ENCODE measurements at regions not wholly inside any gene's neighbourhood (a gene's known extent, or its start where the extent isn't known, plus 50 kb on each side); places are given as distances from the start of the nearest gene placed in this dataset.

DNA sequence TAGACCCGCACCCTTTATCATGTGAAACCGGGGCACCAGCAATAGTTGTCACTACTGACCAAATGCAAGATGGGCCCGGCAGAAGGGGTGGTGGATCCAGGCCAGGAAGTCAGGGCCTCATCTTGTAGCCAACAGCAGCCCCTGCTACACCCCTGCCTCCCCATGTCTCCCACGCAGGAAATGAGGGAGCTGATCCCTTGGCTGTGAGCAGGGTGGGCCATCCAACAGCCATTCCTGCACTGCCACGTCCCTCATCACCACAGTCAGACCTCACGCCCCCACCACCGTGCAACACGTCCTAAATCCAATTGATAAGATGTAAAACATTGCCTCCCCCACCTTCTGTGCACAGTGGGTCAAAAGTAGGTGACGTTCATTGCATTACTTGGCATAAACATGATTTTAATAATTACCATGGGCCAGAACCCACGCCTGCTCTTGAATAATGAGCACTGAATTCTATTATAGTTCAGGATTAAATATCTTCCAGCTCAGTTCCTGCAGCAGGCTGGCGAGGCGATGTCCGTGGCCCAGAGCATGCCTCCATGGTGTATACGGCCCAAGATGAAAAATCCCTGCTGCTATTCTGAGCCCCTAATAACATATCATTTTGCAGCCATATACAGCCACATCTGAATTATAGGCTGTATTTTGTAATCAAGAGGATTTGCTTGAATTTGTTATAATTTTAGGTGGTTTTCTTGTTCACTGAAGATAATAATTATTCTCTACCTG is 1373.8 kb downstream of the BRD1 start:
- Histone ChIP-seq H3K36me3 (replicated peaks in 1 of 2; ENCODE audit: control extremely low read depth in 1 of 2, control insufficient read depth in 1 of 2, extremely low read depth in 1 of 2, insufficient read depth in 2 of 2, low read length in 1 of 2) (no peaks in the 10 kb centered on the region), H3K4me1 (ENCODE audit: control insufficient read depth in 2 of 2, insufficient read depth in 2 of 2, low read length in 2 of 2) (peaks cover 0 to 3% of the 10 kb centered on the region in 2 donors), H3K27ac (ENCODE audit: low read length in 2 of 2) (no peak overlapping the region), H2AFZ (ENCODE audit: insufficient read depth, low read depth, low read length, poor library complexity, severe bottlenecking) (no peak overlapping the region), H3K4me2 (replicated peaks; ENCODE audit: low read depth, low read length, poor library complexity, severe bottlenecking) (no peak overlapping the region), H3K27me3 (replicated peaks in 1 of 4; ENCODE audit: control extremely low read depth in 1 of 4, control insufficient read depth in 3 of 4, insufficient read depth in 4 of 4, low read length in 3 of 4) (peaks cover 0 to 33% (median 4%) of the 10 kb centered on the region in 4 experiments), H4K20me1 (ENCODE audit: control insufficient read depth, insufficient read depth, low read length, poor library complexity, severe bottlenecking) (no peaks in the 10 kb centered on the region), H3K9me3 (ENCODE audit: control extremely low read depth in 1 of 3, control insufficient read depth in 2 of 3, insufficient read depth in 1 of 3, low read length in 2 of 3) (peaks cover 0 to 16% (median 0%) of the 10 kb centered on the region in 3 donors), H3K9ac (ENCODE audit: low read length) (no peak overlapping the region), H3K4me3 (ENCODE audit: control extremely low read depth in 1 of 5, extremely low read depth in 1 of 5, insufficient read depth in 1 of 5, low read depth in 2 of 5, low read length in 4 of 5) (no peak overlapping the region), H3K79me2 (ENCODE audit: control insufficient read depth, insufficient read depth, low read length) (no peaks in the 10 kb centered on the region)
- H3K4me3 Mint-ChIP-seq = no peak overlapping the region
- ChIA-PET CTCF (no interaction called here), POLR2A (no interaction called here)
- H3K27ac Mint-ChIP-seq = no peak overlapping the region
- ATAC-seq (ENCODE audit: low read depth) (no peak), DNase-seq (no peak)
- 92% methylated on average over 8 of the region's 14 CpGs for WGBS (ENCODE audit: insufficient coverage)
- intact Hi-C loops (cut with micrococcal nuclease) = no loop called here
- TF ChIP-seq CTCF (IDR thresholded peaks at IDR 0.05) = no peak
- TF ChIP-seq EZH2 (IDR thresholded peaks at IDR 0.05; ENCODE audit: borderline replicate concordance, insufficient read depth, low read depth, low read length, poor library complexity, severe bottlenecking) = no peak
- H3K27me3 Mint-ChIP-seq = peaks cover 53% of the 10 kb centered on the region
- H3K4me1 Mint-ChIP-seq = no peaks in the 10 kb centered on the region
- H3K9me3 Mint-ChIP-seq (ENCODE audit: insufficient read depth) = no peaks in the 10 kb centered on the region

- ChIA-PET POLR2A (no interaction called here), CTCF (no interaction called here)
- Histone ChIP-seq H3K4me3 (ENCODE audit: control extremely low read depth in 1 of 5, extremely low read depth in 1 of 5, insufficient read depth in 1 of 5, low read depth in 2 of 5, low read length in 4 of 5) (no peak overlapping the region), H2AFZ (ENCODE audit: insufficient read depth, low read depth, low read length, poor library complexity, severe bottlenecking) (no peak overlapping the region), H3K36me3 (replicated peaks in 1 of 2; ENCODE audit: control extremely low read depth in 1 of 2, control insufficient read depth in 1 of 2, extremely low read depth in 1 of 2, insufficient read depth in 2 of 2, low read length in 1 of 2) (no peaks in the 10 kb centered on the region), H3K4me1 (ENCODE audit: control insufficient read depth in 2 of 2, insufficient read depth in 2 of 2, low read length in 2 of 2) (peaks cover 0 to 3% of the 10 kb centered on the region in 2 donors), H3K27ac (ENCODE audit: low read length in 2 of 2) (no peak overlapping the region), H3K9ac (ENCODE audit: low read length) (no peak overlapping the region), H3K9me3 (ENCODE audit: control extremely low read depth in 1 of 3, control insufficient read depth in 2 of 3, insufficient read depth in 1 of 3, low read length in 2 of 3) (peaks cover 0 to 24% (median 0%) of the 10 kb centered on the region in 3 donors), H4K20me1 (ENCODE audit: control insufficient read depth, insufficient read depth, low read length, poor library complexity, severe bottlenecking) (no peaks in the 10 kb centered on the region), H3K79me2 (ENCODE audit: control insufficient read depth, insufficient read depth, low read length) (no peaks in the 10 kb centered on the region), H3K4me2 (replicated peaks; ENCODE audit: low read depth, low read length, poor library complexity, severe bottlenecking) (no peak overlapping the region), H3K27me3 (replicated peaks in 1 of 4; ENCODE audit: control extremely low read depth in 1 of 4, control insufficient read depth in 3 of 4, insufficient read depth in 4 of 4, low read length in 3 of 4) (peaks cover 0 to 40% (median 4%) of the 10 kb centered on the region in 4 experiments)
- no peaks in the 10 kb centered on the region for H3K9me3 Mint-ChIP-seq (ENCODE audit: insufficient read depth)
- ATAC-seq (ENCODE audit: low read depth) = no peak
- intact Hi-C loops (cut with micrococcal nuclease) = no loop called here
- peaks cover 53% of the 10 kb centered on the region for H3K27me3 Mint-ChIP-seq
- no peak for TF ChIP-seq CTCF (IDR thresholded peaks at IDR 0.05)
- TF ChIP-seq EZH2 (IDR thresholded peaks at IDR 0.05; ENCODE audit: borderline replicate concordance, insufficient read depth, low read depth, low read length, poor library complexity, severe bottlenecking) = no peak
- no peak overlapping the region for H3K4me3 Mint-ChIP-seq
- no peak for DNase-seq
- WGBS (ENCODE audit: insufficient coverage) = 94% methylated on average over 6 of the region's 7 CpGs
- no peak overlapping the region for H3K27ac Mint-ChIP-seq
- no peaks in the 10 kb centered on the region for H3K4me1 Mint-ChIP-seq
These were observed 1374.5 kb downstream of the BRD1 start for GRCh38 chr22:48453171-48453570.
